EH (cell line): ENCODE measurements at regions not wholly inside any gene's neighbourhood (a gene's known extent, or its start where the extent isn't known, plus 50 kb on each side); places are given as distances from the start of the nearest gene placed in this dataset.
A peak's percentile ranks its signal among the peaks of the same experiment; 100 is the strongest.

Source experiments
- DNase-seq: peaks from one replicate; pipeline ENCODE4 v3.0.0-alpha.2; 2015; ENCODE audit warnings: low read depth

- peak; percentile 45 for DNase-seq
Measured at GRCh38 chr4:125434136-125434535, 119.4 kb downstream of the FAT4 start.

- DNase-seq, result no peak
Measured at GRCh38 chr4:125440814-125441213, 126.1 kb downstream of the FAT4 start.

- DNase-seq, result no peak
Measured at GRCh38 chr4:125444166-125444565, 129.4 kb downstream of the FAT4 start.

GRCh38 chr4:125445525-125445924 lies 130.8 kb downstream of the FAT4 start:
- DNase-seq, result no peak

- no peak for DNase-seq
Measured at GRCh38 chr4:125447551-125448290, 133.0 kb downstream of the FAT4 start.

GRCh38 chr4:125456075-125456474 lies 141.3 kb downstream of the FAT4 start:
- DNase-seq, result no peak

- DNase-seq, result no peak
Measured at GRCh38 chr4:125459531-125459930, 144.8 kb downstream of the FAT4 start.

- DNase-seq, result no peak
Measured at GRCh38 chr4:125461676-125462363, 147.1 kb downstream of the FAT4 start.

- DNase-seq, result no peak
Measured at GRCh38 chr4:125464146-125464545, 149.4 kb downstream of the FAT4 start.

- no peak for DNase-seq
Measured at GRCh38 chr4:125481334-125482045, 166.7 kb downstream of the FAT4 start.

GRCh38 chr4:125482822-125483221 lies 168.1 kb downstream of the FAT4 start:
- DNase-seq, result no peak

- DNase-seq, result peak; percentile 4
Measured at GRCh38 chr4:125483278-125483677, 168.5 kb downstream of the FAT4 start.

GRCh38 chr4:125484912-125485311 lies 170.2 kb downstream of the FAT4 start:
- DNase-seq, result peak; percentile 1

GRCh38 chr4:125486351-125486750 lies 171.6 kb downstream of the FAT4 start:
- DNase-seq, result no peak

- no peak for DNase-seq
Measured at GRCh38 chr4:125489952-125490690, 175.4 kb downstream of the FAT4 start.

GRCh38 chr4:125492957-125493356 lies 178.2 kb downstream of the FAT4 start:
- no peak for DNase-seq

GRCh38 chr4:125497861-125498260 lies 183.1 kb downstream of the FAT4 start:
- DNase-seq, result no peak

- DNase-seq, result no peak
Measured at GRCh38 chr4:125498981-125499380, 184.2 kb downstream of the FAT4 start.

GRCh38 chr4:125501090-125501489 lies 186.3 kb downstream of the FAT4 start:
- no peak for DNase-seq

- no peak for DNase-seq
Measured at GRCh38 chr4:125501568-125501967, 186.8 kb downstream of the FAT4 start.

- DNase-seq, result no peak
Measured at GRCh38 chr4:125505621-125506020, 190.9 kb downstream of the FAT4 start.

- no peak for DNase-seq
Measured at GRCh38 chr4:125507141-125507540, 192.4 kb downstream of the FAT4 start.
